ENCODE measurements at regions not wholly inside any gene's neighbourhood (a gene's known extent, or its start where the extent isn't known, plus 50 kb on each side); places are given as distances from the start of the nearest gene placed in this dataset.

DNA sequence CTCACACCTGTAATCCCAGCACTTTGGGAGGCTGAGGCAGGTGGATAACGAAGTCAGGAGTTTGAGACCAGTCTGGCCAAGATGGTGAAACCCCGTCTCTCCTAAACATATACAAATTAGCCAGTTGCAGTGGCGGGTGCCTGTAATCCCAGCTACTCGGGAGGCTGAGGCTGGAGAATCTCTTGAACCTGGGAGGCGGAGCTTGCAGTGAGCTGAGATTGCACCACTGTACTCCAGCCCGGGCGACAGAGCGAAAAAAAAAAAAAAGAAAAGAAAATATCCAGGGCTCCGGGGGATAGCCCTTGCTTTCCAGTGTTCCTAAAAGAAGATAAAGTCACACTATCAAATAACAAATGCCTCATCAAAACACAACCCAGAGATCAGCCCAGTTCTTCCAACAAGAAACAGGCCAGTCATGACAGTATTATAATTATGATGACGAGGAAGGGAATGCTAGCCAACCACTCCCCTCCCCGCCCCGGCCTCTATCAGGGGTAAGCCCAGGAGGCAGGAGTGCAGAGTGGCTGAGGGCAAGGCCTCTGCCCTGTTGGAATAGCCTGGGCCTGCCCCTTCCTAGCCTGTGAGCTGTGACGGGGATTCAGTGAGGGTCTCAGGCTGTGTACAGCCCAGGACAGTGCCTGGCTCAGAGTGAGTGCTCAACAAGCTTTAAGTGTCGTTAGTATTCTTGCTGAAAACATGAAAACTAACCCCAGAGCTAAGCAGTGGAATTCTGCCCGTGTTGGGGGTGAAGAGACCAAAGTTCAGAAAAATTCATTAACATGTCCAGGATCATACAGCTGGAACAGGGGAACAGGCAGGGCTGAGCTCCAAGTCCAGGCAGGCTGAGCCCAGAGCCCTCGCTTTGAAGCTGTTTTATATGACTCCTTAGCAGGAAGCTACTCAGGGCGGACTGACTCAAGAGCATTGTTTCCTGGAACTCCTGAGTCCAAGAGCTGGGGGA, 54.3 kb downstream of the FAM241B start:
- peak; percentile 2 for DNase-seq

DNA sequence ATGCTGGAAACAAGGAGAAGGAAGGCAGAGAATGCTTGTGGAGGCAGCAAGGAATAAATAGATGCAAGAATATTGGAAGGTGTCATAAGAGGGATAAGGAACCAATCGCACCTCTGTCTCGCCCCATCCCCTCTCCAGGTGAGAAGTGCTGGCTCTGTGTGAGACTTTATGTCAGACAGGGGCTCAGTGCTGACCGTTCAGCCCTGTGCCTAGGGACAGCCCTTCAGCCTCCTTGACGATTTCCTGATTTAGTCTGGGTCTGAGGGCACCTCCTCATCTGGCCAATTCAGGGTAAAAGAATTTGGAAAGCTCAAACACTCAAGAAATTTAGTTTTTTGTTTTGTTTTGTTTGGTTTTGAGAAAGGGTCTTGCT, 54.9 kb downstream of the FAM241B start:
- DNase-seq: no peak

DNA sequence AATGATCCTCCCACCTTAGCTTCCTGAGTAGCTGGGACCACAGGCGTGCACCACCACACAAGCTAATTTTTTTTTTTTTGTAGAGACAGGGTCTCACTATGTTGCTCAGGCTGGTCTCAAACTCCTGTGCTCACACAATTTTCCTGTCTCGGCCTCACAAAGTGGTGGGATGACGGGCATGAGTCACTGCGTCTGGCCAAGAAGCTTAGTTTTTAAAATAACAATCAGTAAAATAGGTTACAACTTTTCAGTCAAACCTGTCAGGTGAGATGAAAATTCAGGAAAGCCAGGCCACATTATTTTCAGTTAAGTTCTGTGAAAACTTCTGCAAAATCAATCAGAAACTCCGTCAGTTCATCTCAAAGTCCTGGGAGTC, 55.4 kb downstream of the FAM241B start:
- DNase-seq: no peak

DNA sequence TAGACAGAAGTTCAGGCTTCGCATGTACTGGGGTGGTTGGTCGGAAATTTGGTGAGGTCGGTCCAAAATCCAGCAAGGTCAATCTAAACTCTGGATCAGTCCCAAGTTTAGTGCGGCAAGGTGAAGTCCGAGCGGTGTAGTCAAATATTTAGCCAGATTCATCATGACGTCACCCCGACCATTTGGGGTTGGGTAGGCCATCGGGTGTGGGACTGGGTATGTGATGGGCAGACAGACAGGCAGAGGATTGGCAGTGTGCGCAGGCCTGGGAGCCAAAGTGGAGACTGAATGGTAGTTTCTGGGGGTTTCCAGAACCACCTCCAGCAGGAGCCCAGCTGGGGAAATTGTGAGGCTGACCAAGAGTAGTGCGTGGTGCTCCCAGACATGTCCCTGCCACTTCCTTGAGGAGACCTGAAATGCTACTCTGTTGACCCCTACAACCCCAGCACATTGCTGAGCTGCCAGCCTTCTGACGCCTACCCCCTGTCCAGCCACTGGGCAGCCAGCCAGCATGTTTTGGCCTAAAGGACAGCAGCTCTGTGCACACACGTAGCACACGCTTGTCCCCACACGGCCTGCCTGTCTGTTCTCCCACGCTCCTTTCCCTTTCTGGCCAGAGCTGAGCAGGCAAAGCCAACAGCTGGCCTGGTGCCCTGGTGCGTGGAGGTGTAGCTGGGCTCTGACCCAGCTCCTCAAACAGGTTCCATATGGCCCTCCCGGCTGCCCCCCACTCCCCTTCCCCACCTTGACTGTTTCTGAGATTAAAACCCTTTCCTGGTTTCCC, 55.9 kb downstream of the FAM241B start:
- peak; percentile 53 for DNase-seq

DNA sequence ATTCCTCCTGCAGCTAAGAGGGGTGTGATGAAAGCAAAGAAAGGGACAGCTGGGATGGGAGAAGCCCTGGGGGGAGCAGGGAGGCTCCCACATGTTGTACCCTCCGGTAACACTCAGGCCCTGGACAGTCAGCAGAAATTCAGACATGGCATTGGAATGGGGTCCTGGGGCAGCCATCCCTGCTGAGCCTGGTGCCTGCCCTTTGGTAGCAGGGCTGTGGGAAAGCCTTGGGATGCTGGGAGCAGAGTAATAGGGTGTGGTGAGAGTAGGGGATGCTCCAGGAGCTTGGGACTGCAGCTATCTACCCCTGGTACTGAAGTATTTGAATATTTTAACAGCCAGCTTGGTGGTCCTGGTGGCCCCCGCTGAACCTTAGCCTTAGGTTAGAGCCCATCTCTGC, 56.8 kb downstream of the FAM241B start:
- DNase-seq: no peak

DNA sequence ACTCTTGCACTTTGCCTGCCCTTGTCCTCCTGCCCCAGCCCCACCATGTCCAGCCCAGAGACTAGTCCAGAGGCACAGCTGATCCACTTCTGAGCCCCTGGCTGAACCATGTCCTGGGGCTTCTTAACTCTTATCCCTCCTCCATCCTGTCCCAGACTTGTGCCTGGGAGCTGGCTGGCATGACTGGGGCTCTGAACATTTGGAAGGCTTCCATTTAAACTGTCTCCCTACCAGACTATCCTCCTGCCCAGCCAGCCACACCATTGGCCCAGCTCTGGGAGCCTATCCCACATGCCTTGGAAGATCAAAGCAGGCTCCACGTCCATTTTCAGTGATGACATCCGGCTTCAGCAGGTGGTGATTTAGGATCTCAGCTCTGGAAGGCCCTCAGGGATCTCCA, 57.4 kb downstream of the FAM241B start:
- no peak for DNase-seq

DNA sequence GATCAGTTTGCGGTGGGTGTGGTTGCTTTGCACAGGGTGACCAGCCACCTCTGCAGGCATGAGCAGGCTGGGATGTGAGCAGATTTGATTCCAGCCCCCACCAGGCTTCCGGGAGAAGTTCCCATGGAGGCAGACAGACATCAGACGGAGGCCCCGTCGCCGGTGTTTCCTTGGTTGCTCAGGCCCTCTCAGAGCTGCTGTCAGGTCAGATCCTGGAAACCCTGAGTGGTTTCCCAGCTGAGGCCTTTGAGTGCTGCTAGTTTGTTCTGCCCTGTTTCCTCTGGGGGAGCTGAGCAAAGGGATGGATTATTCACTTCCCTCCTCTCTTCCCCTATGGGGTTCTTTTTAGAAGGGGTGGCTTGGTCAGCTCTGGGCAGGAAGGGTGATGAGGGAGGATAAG, 62.2 kb downstream of the FAM241B start:
- no peak for DNase-seq

DNA sequence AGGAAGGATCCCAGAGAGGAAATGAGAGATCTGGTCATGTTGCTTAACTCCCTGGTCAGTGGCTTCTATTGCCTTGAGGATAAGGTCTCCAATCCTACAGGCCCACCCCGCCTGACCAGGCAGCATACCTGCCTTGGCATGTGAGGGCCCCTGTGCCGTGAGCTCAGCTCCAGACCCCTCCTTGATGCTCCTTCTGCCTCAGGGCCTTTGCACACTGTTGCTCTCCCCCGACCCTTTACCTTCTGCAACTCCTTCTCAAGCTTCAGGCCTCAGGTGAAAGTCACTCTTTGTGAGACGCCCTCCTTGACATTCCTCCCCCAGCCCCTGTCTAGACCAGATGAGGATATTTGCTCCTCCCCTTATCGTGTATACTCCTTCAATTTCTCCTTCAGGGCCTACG, 62.8 kb downstream of the FAM241B start:
- no peak for DNase-seq

DNA sequence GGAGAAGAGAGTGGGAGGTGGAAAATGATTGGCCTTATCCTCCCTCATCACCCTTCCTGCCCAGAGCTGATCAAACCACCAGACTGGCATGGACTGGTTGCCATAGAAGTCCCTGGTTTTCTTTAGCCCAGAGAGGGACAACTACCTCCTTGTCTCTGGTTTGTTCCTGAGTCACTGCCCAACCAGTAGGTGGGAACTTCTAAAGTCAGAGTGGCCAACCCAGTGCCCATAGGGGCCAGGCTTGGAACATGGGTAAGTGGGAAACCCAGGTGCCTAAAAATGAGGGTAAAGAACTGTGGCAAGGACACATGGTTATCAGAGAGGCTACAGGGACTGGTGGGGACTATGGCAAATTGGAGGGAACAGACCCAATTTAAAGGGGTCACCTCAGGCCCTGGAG, 63.8 kb downstream of the FAM241B start:
- no peak for DNase-seq

DNA sequence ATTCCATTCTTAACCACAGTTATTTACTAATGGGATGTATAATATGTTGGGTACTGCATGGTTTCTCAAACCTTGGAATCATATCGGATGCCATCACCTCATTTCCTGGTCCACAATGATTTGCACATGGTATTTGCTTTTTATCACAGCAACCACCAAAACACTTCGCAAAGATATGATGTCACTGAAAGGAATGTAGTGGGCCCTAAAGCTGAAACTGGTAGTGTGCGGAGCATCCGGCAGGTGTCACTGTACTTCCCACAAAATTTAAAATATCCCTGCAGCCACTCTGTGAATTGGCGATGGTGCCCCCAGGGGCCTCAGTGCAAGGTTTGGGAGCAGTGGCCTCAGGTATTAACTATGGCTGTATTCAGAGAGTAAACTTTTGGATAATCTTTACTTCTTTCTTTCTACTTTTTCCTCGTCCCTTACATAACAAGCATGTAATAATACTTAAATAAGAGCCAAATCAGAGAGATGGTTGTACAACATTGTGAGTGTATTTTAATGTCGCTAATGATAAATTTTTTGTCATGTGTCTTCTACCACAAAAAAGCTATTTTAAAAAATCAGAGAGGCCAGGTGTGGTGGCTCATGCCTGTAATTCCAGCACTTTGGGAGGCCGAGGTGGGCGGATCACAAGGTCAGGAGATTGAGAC, 66.2 kb downstream of the FAM241B start:
- peak; percentile 76 for DNase-seq

DNA sequence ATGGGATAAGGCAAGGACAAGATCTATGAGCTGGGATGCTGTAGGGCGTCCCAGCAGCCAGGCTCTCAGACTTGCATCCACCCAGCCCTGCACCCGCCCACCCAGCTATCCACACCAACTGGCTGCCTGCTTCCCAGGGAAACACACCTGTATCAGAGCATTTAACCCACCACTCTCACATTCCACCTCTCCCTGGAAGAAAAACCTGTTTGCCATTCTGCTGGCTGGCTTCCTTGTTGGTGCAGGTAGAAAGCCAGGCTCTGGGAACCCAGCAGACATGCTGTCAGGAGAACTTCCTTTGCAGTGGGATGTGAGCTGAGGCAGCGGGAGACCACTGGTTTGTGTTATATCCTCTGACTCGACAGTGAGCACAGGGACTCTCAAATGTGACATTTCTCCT, 67.0 kb downstream of the FAM241B start:
- no peak for DNase-seq

DNA sequence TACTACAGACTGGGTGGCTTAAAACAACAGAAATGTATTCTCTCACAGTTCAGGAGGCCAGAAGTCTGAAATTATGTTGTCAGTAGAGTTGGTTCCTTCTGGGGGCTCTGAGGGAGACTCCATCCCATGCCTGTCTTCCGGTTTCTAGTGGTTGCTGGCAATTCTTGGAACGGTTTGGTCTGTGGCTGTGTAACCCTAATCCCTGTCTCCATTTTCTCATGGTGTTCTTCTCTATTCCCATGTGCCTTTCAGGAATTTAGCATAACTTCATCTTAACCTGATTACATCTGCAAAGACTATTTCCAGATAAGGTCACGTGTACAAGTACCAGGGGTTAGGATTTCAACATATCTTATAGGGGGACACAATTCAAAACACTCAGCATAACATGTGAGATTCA, 73.2 kb downstream of the FAM241B start:
- DNase-seq: no peak

DNA sequence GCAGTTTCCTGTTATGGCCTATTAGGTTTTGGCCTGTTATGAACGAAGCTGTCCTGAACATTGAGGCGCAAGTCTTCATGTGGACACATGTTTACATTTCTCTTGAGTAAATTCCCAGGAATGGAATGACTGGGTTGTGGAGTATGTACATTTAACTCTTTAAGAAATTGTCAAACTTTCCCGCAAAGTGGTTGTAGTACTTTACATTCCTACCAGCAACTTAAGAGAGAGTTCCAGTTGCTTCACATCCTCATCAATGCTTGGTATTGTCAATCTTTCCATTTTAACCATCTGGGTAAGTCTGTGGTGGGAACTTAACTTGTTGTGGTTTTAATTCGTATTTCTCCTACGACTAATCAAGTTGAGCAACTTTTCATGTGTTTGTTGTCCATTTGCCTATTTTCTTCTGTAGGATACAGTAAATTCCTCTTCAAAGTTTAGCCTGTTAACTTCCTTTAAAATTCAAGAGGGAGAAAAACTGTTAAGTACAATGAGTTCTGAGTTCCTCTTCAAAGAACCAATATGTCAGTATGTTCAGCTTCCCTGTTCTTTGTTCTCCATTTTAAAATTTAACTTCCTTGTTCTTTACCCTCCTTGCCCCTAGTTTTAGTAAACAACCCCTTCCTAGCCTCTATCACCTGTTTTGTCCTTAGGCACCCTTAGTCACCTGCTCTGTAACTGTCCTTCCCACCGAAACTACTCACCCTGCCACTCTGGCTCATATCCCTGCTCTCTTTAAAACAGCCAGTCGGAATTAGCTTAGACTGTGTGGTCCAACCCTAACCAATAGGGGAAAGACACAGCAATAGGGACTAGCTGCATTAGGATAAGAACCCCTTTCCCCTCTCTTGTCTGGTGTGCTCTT, 74.0 kb downstream of the FAM241B start:
- DNase-seq: no peak

DNA sequence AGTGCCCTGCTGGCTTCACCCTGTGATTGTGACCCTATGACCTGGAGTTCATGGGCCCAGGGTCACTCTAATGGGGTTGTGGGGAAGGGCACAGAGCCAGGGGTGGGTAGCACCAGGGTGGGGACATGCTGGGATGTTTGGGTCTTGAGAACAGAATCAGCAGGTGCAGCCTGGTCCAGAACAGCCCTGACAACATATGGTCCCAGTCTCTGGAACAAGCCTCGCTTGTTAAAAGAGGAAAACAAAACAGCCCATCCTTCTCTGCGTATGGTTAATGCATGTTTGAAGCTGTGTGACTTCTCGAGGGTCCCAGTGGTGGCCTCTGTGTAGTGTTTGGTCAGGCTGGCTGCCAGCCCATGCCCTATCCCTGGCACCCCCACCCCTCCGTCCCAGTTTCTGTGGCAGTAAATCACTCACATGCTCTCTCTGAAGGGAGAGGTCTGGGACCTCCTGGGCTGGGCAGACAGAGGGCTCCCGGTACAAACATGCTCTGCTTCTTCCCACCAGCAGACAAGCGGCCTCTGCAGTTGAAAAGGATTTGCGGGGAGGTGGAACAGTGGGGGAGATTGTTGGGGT, 79.4 kb downstream of the FAM241B start:
- no peak for DNase-seq

DNA sequence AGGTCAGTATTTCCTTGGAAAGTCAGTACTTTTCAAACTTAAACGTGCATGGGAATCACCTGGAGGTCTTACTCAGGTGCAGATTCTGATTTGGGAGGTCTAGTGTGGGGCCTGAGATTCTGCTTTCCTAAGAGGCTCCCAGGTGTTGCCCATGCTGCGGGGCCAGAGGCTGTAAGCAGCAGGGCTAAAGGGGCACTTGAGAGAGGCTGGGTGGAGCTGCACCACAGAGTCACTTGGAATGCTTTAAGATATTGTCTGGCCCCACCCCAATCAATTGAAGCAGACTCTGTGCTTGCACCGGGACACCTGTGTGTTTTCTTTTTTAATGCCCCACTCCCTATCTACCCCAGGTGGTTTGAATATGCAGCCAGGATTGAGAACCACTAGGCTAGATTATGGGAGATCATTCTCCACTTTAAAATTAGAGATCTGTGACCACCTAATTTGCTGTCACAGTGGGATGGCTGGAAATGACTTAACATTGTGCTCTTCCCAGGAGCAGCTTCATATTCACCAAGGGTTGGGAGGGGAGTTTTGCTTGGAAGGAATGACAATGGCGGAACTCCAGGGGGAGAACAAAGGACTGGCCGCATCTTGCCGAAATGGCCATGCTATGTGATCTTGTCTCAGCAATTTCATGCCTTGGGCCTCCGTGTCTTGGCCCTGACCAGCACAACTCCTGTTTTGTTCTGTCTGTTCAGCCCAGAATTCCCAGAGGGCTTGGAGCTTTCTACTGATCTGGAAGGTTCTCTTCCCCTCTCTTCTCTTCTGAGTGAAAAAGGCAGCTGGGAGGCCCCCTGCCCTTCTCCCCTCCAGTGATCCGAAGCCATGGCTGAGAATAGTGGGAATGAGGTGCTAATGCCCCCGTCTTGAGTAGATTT, 80.2 kb downstream of the FAM241B start:
- no peak for DNase-seq

DNA sequence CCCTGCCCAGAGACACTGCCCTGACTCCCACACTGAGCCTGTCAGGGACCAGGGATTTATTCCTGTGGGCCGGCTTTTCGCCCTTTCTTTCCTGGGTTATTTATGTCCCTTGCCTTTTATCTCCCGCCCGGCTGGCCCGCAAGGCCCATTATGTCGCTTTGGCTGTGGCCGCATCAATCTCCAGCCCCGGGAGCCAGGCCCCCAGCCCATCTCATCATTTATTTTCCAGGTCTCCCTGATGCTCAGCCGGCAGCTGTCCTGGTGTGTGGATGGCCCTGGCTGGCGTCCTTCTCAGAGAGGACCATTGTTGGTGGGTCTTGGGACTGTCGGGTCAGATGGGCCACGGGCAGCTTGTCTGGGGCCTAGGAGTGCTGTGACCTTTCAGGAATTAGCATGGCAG, 82.3 kb downstream of the FAM241B start:
- DNase-seq: no peak

DNA sequence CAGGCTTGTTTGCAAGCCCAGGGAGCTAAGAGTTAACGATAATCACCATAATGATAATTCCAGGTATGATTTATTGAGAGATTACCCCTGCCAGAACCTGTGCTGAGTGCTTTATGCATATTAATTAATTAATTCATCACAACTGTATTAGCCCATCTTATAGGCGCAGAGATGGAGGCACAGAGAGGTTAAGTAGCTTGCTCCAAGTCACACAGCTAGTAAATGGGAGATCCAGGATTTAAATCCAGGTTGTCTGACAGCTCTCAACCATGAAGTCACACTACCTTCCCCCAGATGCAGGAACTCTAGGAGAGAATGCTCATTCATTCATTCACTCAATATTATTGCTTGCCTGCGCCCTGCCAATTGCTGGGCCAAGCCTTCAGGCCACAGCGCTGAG, 84.5 kb downstream of the FAM241B start:
- no peak for DNase-seq

DNA sequence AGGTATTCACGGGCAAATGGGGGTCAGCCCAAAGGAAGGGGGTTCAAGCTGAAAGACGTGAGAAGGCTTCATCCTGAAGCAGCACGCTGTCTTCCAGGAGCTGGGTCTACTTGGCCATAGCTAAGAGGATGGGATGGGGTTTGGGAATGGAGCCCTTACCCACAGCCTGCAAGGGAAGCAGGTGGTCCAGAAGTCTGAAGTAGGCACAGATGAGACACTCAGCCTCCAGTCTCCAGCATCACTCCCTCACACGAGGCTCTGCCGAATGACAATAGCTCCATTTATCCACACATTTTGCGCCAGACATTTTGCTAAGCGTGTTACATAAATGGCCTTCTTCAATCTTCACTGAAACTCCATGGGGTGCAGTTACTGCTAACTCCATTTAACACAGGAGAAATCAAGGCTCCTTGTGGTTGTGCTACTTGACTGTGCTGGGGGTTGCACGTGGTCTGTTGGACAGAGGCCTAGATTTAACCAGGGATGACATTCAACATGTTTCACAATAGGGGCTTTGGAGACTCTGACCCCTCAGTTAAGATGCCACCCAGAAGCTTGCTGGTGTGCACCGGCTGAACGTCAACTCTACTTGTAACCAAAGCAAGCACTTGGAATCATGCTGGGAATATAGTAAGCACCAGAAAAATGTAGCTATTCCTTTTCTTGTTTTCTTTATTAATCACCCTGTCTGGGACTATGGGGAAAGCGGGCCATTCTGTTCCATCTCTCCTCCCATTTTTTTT, 85.3 kb downstream of the FAM241B start:
- DNase-seq: peak; percentile 26

DNA sequence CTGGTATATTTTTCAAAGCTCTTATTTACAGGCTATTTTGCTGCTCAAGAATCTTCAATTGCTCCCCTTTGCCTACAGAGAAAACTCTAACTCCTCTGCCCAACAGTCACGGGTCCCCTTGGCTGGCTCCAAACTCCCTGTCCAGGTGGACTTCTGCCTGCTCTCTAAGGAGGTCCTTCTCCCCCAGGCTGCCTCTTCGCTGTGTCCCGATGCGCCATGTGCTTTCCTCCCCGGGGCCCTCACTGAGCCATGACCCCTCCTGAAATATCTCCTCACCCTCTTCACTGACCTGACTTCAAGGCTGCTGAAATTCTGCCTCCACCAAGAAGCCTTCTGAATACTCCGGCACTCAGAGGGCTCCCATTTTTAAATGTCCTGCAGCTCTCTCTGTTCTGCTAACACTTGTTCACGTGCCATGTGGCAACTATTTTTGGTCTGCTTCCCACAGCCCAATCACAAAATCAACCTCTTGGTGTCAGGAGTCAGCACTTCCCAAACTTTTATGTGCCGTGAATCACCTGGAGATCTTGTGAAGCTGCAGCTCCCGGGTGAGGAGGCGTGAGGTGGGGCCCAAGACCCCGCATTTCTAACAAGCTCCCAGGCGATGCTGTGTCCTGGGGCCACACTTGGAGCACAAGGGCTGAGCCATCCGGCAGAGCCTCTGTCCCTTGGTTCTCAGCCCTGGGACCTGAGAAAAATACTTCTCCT, 85.7 kb upstream of the COL13A1 start:
- DNase-seq: no peak

All from kidney glomerular epithelial cell (primary cell).